HG03469 (cell line): ENCODE measurements at regions not wholly inside any gene's neighbourhood (a gene's known extent, or its start where the extent isn't known, plus 50 kb on each side); places are given as distances from the start of the nearest gene placed in this dataset.

ENCODE experiments used
- ATAC-seq: cut with Tn5 transposase; IDR thresholded peaks from one replicate; pipeline ENCODE4 v1.9.1; 2021; ENCODE audit warnings: mild to moderate bottlenecking, moderate library complexity, moderate number of reproducible peaks; ENCODE audit not compliant: unreplicated experiment

DNA sequence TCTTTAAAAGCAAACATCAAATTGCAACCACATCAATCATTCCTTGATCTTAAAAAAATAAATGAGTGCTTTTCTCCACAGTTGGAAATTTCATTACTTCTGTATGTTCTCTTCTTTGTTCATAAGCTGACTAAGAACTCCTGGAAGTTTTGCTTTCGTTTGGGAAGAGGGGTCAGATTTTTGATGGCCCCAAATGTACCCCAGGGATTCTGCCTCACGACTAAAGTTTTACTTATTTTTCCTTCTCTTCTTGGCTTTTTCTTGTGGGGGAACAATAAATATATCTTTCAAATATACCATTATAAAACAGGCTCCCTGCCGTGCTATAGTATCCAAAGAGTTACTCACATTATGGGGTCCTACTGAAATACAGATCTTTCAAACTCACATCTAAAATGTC lies 215.0 kb upstream of the CDIN1 start:
- no peak for ATAC-seq

GRCh38 chr15:36365963-36366362 lies 213.5 kb upstream of the CDIN1 start:
- no peak for ATAC-seq

- no peak for ATAC-seq
These were observed 209.2 kb upstream of the CDIN1 start for GRCh38 chr15:36370051-36370730.

DNA sequence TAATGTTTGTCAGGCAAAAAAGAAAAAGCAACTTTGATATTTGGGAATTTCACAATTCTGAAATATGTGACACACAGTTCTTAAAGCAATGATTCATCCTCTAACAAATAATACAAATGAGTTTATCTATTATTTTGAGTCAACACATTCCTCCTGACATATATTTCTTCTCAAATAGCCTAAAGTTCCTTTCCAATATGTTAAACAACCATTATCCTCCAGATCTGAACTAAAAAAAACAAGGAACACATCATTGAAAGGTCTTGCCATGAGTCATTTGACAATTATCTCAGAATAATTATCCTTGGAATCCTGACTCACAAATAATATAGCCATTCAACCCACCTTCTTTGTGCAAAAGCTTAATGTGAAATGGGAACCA lies 208.7 kb upstream of the CDIN1 start:
- no peak for ATAC-seq

DNA sequence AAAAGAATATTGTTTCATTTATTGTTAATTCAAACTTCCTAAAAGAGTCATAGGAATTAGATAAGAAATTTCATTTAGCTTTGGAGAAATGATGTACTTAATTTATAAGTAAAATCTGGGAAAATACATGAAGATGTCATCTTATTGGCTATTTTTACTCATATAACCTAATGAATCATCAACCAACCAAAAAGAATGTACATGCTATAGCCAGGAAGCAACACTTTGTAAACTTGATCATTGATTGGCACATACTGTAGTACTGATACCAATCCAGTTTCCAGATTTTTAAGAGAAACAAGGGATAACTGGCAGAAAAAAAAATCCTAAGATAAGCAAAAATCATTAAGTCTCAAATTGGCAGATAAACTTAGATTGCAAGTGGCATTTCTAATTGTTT lies 207.9 kb upstream of the CDIN1 start:
- ATAC-seq = no peak

DNA sequence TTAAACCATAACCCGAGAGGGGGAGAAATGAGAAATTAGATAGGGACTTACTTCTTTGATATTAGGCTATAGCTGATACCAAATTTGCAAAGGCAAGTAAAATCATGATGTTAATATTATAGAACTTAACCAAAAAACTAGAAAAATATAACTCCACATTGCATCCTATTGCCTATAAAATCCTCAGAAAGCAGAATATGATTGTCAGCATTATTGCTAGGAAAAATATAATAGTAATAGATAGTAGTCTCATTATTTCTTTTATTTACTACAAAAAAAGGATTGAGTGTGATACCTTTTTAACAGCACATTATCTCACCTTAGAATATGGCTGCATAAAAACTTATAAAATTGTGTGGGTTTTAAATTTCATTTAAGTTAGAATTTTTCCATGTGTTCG lies 206.5 kb upstream of the CDIN1 start:
- no peak for ATAC-seq

DNA sequence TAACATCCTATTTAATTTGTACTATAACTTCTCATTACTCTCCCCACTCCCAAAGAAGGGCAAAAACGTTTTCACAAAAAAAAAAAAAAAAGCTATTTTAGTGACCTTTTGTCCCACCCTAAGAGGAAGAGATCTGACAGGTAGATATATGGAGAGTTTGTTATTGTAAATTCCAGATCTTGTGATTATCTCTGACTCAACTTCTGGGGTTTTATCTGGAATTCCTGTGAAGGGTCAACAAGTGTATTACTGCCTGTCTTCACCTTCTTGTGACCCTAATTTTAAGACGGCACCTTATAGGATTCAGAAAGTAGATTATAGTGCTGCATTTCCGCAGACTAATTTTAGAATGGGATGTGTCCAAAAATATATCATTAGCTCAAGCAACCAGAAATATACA lies 205.9 kb upstream of the CDIN1 start:
- no peak for ATAC-seq

DNA sequence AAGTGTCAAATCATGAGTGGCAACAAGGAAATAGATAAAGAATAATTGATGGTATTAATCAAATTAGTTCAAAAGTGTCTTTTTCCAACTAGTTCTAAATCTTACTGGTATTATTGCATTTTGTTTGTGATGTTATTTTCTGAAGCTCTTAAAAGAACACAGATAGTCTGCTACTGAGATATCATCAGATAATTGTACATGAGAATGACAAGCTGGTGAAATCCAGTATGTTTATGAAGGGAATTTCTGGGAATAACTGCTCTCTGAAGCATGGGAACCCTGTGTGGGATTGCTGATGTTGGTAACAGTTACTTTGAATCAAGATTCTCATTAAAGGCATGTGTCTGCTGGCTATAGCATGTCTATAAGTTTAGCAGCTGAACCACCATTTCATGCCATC lies 190.3 kb upstream of the CDIN1 start:
- no peak for ATAC-seq

DNA sequence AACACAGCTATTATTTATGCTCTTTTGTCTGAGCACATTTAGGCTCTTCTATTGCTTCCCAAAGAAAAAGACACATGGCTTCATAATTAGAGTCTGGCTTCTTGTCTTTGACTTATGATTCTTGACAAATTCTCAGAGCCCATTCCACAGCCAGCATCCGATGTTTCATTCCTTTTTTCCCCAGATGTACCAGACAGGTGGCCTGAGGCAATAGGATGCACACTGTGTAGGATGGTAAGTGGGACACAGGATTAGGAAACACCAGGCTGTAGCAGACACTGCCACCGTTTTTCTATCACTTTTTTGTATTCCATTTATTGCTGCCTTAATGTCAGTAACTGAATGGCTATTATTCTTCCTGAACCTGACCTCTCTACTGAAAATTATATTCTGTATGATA lies 188.9 kb upstream of the CDIN1 start:
- no peak for ATAC-seq

- ATAC-seq = no peak
These were observed 186.7 kb upstream of the CDIN1 start for GRCh38 chr15:36392676-36393266.

DNA sequence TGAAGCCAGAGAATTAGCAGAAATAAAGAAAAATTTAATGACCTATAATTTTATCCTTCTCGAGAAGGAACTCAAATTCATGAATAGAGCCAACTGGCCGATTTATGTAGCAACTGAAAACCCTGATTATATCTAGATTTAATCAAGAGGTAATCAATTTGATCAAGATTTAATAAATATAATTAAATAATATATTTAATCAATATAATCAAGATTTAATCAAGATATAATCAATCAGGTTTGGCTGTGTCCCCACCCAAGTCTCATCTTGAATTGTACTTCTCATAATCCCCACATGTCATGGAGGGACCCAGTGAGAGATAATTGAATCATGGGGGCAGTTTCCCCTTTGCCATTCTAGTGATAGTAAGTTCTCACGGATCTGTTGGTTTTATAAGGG lies 181.2 kb upstream of the CDIN1 start:
- no peak for ATAC-seq

GRCh38 chr15:36399276-36399675 lies 180.2 kb upstream of the CDIN1 start:
- ATAC-seq = no peak

DNA sequence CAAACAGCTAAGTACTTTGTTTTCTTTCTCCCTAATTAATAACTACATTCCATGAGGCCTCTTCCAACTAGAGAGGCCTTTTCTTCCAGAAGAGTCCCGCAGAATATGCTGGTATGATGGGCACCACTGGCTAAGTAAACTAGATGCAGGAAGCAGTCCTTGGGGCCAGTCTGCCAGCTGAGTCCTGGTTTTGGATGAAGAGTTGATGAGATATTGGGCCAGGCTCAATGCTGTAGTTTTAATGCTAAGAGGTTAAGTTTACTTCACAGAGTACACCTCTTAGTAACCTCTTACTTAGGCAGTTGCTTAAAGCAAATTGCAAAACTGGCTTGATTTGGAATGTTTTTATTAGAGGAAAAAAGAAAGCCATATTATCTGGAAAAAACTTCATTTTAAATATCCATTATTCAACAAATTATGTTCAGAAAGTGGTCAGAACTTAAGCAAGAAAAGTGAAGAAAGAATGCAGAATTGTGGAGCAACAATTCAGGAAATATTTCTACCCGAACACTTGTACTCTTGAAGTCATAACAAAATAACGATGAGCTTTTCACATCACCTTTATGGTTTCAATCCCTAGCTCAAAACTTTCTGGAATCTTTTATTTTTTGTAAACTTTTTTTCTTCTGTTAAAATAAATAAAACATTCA lies 178.4 kb upstream of the CDIN1 start:
- no peak for ATAC-seq

DNA sequence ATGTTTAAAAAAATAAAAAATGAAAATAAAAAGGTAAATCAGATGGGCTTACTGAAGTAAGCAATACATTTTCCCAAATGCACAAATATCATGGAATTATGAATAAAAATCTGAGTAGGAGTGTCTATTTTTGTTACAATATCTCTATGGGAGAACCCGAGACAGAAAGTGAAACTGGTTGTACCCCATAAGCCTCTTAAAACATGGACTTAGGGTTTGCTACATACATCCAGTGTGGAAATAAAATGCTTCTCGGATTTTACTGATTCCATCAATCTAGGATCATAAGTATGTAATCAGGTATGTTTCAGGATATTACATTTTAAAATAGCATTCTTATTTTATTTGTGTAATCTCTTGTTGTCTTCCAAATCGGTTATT lies 177.8 kb upstream of the CDIN1 start:
- ATAC-seq = no peak

GRCh38 chr15:36403351-36403750 lies 176.1 kb upstream of the CDIN1 start:
- no peak for ATAC-seq

DNA sequence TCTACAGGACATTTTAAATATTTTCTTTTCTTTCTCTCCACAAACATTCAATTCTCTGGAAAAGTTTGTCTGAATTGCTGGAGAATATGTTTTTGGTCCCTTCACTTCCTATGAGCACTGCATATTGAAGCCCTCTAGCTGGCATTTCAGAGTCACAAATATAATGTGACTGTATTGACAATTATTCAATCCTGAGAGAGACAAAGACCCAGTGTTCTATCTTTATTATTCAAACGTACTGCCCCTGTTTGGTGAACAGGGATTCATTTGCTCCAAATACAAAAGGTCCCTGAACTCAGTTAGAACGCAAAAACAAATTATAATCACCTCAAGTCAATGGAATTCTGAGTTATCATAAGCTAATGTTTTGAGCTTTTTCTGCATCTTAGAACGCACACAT lies 173.1 kb upstream of the CDIN1 start:
- no peak for ATAC-seq

- ATAC-seq = no peak
These were observed 172.5 kb upstream of the CDIN1 start for GRCh38 chr15:36406911-36407310.

DNA sequence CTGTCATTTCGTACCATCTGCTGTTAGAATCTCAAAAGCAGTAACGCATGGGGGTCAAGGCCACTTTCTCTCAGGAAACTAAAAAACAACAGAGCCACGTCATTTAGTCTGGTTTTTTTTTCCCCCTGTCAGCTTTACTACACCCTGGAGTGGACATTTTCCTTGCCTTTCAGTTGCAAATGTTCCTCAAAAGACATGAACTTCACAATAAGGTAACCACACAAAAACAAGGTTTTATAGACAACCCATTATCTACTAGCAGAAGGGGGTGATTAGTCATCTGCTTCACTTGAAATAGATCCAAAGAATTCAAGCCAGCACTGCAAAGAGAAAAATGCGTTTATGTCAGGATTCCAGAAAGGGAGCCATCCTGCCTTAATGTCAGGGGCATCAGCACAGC lies 171.8 kb upstream of the CDIN1 start:
- ATAC-seq = no peak

DNA sequence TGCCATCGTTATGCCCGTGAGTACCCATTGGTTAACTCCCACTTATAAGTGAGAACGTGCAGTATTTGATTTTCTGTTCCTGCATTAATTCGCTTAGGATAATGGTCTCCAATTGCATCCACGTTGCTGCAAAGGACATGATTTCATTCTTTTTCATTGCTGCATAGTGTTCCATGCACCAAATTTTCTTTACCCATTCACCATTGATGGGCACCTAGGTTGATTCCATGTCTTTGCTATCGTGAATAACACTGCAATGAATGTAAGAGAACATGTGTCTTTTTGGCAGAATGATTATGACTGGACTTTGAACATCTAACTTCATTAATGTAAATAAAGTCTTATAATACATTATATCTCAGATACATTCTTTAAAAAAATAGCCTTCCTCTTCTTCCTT lies 169.6 kb upstream of the CDIN1 start:
- ATAC-seq = no peak

GRCh38 chr15:36414670-36415069 lies 164.8 kb upstream of the CDIN1 start:
- no peak for ATAC-seq

GRCh38 chr15:36415643-36416042 lies 163.8 kb upstream of the CDIN1 start:
- no peak for ATAC-seq

- no peak for ATAC-seq
These were observed 156.8 kb upstream of the CDIN1 start for GRCh38 chr15:36422631-36423030.

GRCh38 chr15:36426691-36427090 lies 152.7 kb upstream of the CDIN1 start:
- ATAC-seq = no peak
